ENCODE measurements at regions not wholly inside any gene's neighbourhood (a gene's known extent, or its start where the extent isn't known, plus 50 kb on each side); places are given as distances from the start of the nearest gene placed in this dataset.

GRCh38 chr4:4787421-4787820 is 72.0 kb upstream of the MSX1 start:
- ATAC-seq (no peak), DNase-seq (no peak)
- Histone ChIP-seq H3K4me3 (no peak overlapping the region), H3K9me3 (no peaks in the 10 kb centered on the region), H3K27ac (no peak overlapping the region), H3K27me3 (no peaks in the 10 kb centered on the region), H3K36me3 (no peaks in the 10 kb centered on the region), H3K4me1 (no peaks in the 10 kb centered on the region)
- TF ChIP-seq CTCF (IDR thresholded peaks at IDR 0.05) = no peak
- intact Hi-C loops (cut with DNase I) = no loop called here

DNA sequence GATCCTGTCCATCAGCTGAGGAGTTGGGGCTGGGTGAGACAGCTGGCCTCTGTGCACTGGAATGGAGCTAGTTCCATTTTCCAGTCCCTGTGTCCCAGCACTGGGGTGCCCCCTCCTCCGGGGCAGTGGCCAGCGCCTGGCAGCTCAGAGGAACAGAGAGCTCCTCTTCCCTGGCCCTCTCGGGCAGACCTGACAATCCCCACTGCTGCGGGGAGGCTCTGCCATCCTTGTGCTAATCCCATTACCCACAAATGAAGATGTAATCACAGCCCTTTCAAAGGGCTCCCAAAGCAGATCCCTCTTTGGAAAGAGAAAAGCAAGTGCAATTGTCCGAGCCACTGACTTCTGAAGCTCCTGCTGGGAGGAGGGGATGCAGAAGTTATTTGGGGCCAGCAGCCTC is 75.1 kb upstream of the MSX1 start:
- Histone ChIP-seq H3K27me3 (peaks cover 5% of the 10 kb centered on the region), H3K27ac (no peak overlapping the region), H3K9me3 (no peaks in the 10 kb centered on the region), H3K36me3 (no peaks in the 10 kb centered on the region), H3K4me3 (no peak overlapping the region), H3K4me1 (no peaks in the 10 kb centered on the region)
- TF ChIP-seq CTCF (IDR thresholded peaks at IDR 0.05) = no peak
- intact Hi-C loops (cut with DNase I) = no loop called here
- DNase-seq (no peak), ATAC-seq (no peak)

DNA sequence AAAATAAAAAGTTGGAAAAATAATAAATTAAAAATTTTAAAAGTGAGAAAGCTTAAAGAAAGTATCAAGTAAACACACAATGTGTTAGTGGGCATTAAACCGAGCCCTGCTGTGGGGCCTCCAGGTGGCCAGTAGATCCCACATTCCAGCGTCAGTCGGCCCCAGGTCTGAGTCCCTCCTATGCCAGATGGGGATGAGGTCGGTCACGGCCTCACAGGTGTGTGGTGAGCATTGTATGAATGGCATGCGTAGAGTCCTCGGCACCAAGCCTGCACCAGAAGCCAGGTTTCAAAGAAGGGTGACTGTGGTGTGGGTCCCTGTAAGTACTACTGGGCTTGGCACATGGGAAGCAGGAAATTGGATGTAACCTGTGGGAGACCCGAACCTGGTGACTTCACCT is 75.6 kb upstream of the MSX1 start:
- intact Hi-C loops (cut with DNase I) = no loop called here
- DNase-seq = no peak
- no peak for TF ChIP-seq CTCF (IDR thresholded peaks at IDR 0.05)

DNA sequence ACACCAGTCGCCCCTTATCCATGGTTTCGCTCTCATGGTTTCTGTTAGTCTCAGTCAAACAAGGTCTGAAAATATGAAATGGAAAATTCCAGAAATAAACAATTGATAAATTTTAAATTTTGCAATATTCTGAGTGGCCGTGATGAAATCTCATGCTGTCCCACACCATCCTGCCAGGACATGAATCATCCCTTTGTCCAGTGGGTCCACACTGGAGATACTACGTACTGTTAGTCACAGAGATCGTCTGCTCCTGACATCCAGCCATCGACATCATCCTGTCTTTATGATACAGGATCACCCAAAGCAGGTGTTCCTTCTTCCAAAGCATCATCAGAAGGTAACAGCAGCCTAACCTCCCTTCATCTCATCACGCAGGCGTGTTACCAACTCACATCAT is 76.5 kb upstream of the MSX1 start:
- Histone ChIP-seq H3K27me3 (peaks cover 5% of the 10 kb centered on the region), H3K9me3 (no peaks in the 10 kb centered on the region), H3K27ac (no peak overlapping the region), H3K36me3 (no peaks in the 10 kb centered on the region), H3K4me3 (no peak overlapping the region), H3K4me1 (no peaks in the 10 kb centered on the region)
- DNase-seq (no peak), ATAC-seq (no peak)
- intact Hi-C loops (cut with DNase I) = no loop called here
- TF ChIP-seq CTCF (IDR thresholded peaks at IDR 0.05) = no peak

More for the DNA sequence above, 75.6 kb upstream of the MSX1 start:
- no peaks in the 10 kb centered on the region for H3K9me3 ChIP-seq
- H3K36me3 ChIP-seq = no peaks in the 10 kb centered on the region
- no peak overlapping the region for H3K27ac ChIP-seq
- peaks cover 5% of the 10 kb centered on the region for H3K27me3 ChIP-seq
- ATAC-seq = no peak
- no peaks in the 10 kb centered on the region for H3K4me1 ChIP-seq
- H3K4me3 ChIP-seq = no peak overlapping the region

- intact Hi-C loops (cut with DNase I) = no loop called here
- no peak for DNase-seq
- Histone ChIP-seq H3K9me3 (no peaks in the 10 kb centered on the region), H3K4me1 (no peaks in the 10 kb centered on the region), H3K27ac (no peak overlapping the region), H3K36me3 (no peaks in the 10 kb centered on the region), H3K4me3 (no peak overlapping the region), H3K27me3 (peaks cover 5% of the 10 kb centered on the region)
- TF ChIP-seq CTCF (IDR thresholded peaks at IDR 0.05) = no peak
- no peak for ATAC-seq
Measured at GRCh38 chr4:4781936-4782707, 77.3 kb upstream of the MSX1 start.

Measured in upper lobe of right lung (tissue), 1 donor.